H9 (cell line): ENCODE measurements at regions not wholly inside any gene's neighbourhood (a gene's known extent, or its start where the extent isn't known, plus 50 kb on each side); places are given as distances from the start of the nearest gene placed in this dataset.

Experiments used
- DNase-seq: peaks from one replicate; pipeline ENCODE4 v3.0.0-alpha.2; 2017
- H2AFZ ChIP-seq: one replicate; pipeline ENCODE4 v1.6.1; 2013; ENCODE audit warnings: mild to moderate bottlenecking, low read length, control low read depth, moderate library complexity
- H2AK5ac ChIP-seq: 2 replicates; pipeline ENCODE4 v1.6.1; 2013; ENCODE audit warnings: low read length, control low read depth, mixed read lengths; ENCODE audit not compliant: insufficient read length
- H2BK120ac ChIP-seq: one replicate; pipeline ENCODE4 v1.6.1; 2013; ENCODE audit warnings: low read depth, mild to moderate bottlenecking, low read length, control low read depth, inconsistent platforms; ENCODE audit not compliant: poor library complexity, severe bottlenecking
- H2BK12ac ChIP-seq: 2 replicates; pipeline ENCODE4 v1.6.1; 2013; ENCODE audit warnings: low read length, control low read depth, mixed read lengths, low read depth; ENCODE audit not compliant: insufficient read length
- H2BK15ac ChIP-seq: 2 replicates; pipeline ENCODE4 v1.6.1; 2013; ENCODE audit warnings: low read depth, low read length, control low read depth
- H2BK20ac ChIP-seq: one replicate; pipeline ENCODE4 v1.6.1; 2013; ENCODE audit warnings: low read depth, mild to moderate bottlenecking, low read length, control low read depth, inconsistent platforms; ENCODE audit not compliant: poor library complexity, severe bottlenecking
- H2BK5ac ChIP-seq: 2 replicates; pipeline ENCODE4 v1.6.1; 2013; ENCODE audit warnings: low read length, control low read depth, mixed read lengths; ENCODE audit not compliant: insufficient read length
- H3K14ac ChIP-seq: 2 replicates; pipeline ENCODE4 v1.6.1; 2013; ENCODE audit warnings: low read length, control low read depth; ENCODE audit not compliant: insufficient read depth
- H3K18ac ChIP-seq: 2 replicates; pipeline ENCODE4 v1.6.1; 2013; ENCODE audit warnings: low read depth, mild to moderate bottlenecking, mixed read lengths, low read length, control low read depth; ENCODE audit not compliant: insufficient read length
- H3K23ac ChIP-seq: 2 replicates; pipeline ENCODE4 v1.6.1; 2013; ENCODE audit warnings: low read length, control low read depth, mixed read lengths, low read depth; ENCODE audit not compliant: insufficient read length
- H3K23me2 ChIP-seq: 2 replicates; pipeline ENCODE4 v1.6.1; 2013; ENCODE audit warnings: low read depth, mild to moderate bottlenecking, mixed read lengths, low read length, control low read depth; ENCODE audit not compliant: insufficient read length, poor library complexity, severe bottlenecking
- H3K27ac ChIP-seq: 2 replicates; pipeline ENCODE4 v1.5.1; 2013; ENCODE audit warnings: low read length, control low read depth, mixed read lengths, low read depth; ENCODE audit not compliant: insufficient read length
- H3K27me3 ChIP-seq: 2 replicates; pipeline ENCODE4 v1.6.1; 2013; ENCODE audit warnings: low read length, control low read depth, inconsistent platforms; ENCODE audit not compliant: insufficient read depth
- H3K4ac ChIP-seq: 2 replicates; pipeline ENCODE4 v1.6.1; 2013; ENCODE audit warnings: low read depth, mild to moderate bottlenecking, control low read depth, inconsistent platforms, low read length, moderate library complexity
- H3K4me1 ChIP-seq: 2 replicates; pipeline ENCODE4 v1.6.1; 2013; ENCODE audit warnings: low read length, control low read depth, inconsistent platforms; ENCODE audit not compliant: insufficient read depth
- H3K4me2 ChIP-seq: 2 replicates; pipeline ENCODE4 v1.6.1; 2013; ENCODE audit warnings: low read length, control low read depth, mixed read lengths; ENCODE audit not compliant: insufficient read length, insufficient read depth
- H3K56ac ChIP-seq: 2 replicates; pipeline ENCODE4 v1.6.1; 2013; ENCODE audit warnings: low read depth, mild to moderate bottlenecking, mixed read lengths, low read length, control low read depth; ENCODE audit not compliant: insufficient read length
- H3K79me1 ChIP-seq: 2 replicates; pipeline ENCODE4 v1.6.1; 2013; ENCODE audit warnings: low read depth, mild to moderate bottlenecking, moderate library complexity, low read length, control low read depth, inconsistent platforms; ENCODE audit not compliant: insufficient read depth, poor library complexity, severe bottlenecking
- H3K79me2 ChIP-seq: 2 replicates; pipeline ENCODE4 v1.6.1; 2013; ENCODE audit warnings: low read length, control low read depth, inconsistent platforms; ENCODE audit not compliant: insufficient read depth
- H3K9ac ChIP-seq: 2 replicates; pipeline ENCODE4 v1.6.1; 2013; ENCODE audit warnings: low read length, control low read depth, mixed read lengths; ENCODE audit not compliant: insufficient read length; ENCODE audit errors: extremely low read depth
- H3K9me3 ChIP-seq: one replicate; pipeline ENCODE4 v1.6.1; 2013; ENCODE audit warnings: low read depth, low read length, inconsistent platforms; ENCODE audit not compliant: control insufficient read depth
- H3T11ph ChIP-seq: one replicate; pipeline ENCODE4 v1.6.1; 2013; ENCODE audit warnings: mild to moderate bottlenecking, low read length, control low read depth, inconsistent platforms
- H4K20me1 ChIP-seq: one replicate; pipeline ENCODE4 v1.6.1; 2013; ENCODE audit not compliant: control insufficient read depth, insufficient read length, insufficient read depth
- H4K5ac ChIP-seq: 2 replicates; pipeline ENCODE4 v1.6.1; 2013; ENCODE audit warnings: low read depth, mild to moderate bottlenecking, mixed read lengths, low read length, control low read depth; ENCODE audit not compliant: insufficient read length
- H4K8ac ChIP-seq: replicated peaks from 2 replicates; pipeline ENCODE4 v1.6.1; 2013; ENCODE audit warnings: low read length, control low read depth, mixed read lengths, low read depth; ENCODE audit not compliant: insufficient read length
- H4K91ac ChIP-seq: 2 replicates; pipeline ENCODE4 v1.6.1; 2013; ENCODE audit warnings: low read depth, mild to moderate bottlenecking, moderate library complexity, mixed read lengths, low read length, control low read depth; ENCODE audit not compliant: insufficient read length
- H3K27ac Mint-ChIP-seq, 3 experiments: 2 replicates in 2 of 3; 3 replicates in 1 of 3; pipeline ENCODE4 v1.8.0; 2020 to 2021; ENCODE audit warnings: mixed read lengths in 3 of 3, mild to moderate bottlenecking in 1 of 3, moderate library complexity in 1 of 3
- H3K27me3 Mint-ChIP-seq: 2 replicates; pipeline ENCODE4 v1.8.0; 2021; ENCODE audit warnings: low read depth, mild to moderate bottlenecking, moderate library complexity, mixed read lengths
- H3K36me3 Mint-ChIP-seq, 3 experiments: 2 replicates in 2 of 3; 3 replicates in 1 of 3; pipeline ENCODE4 v1.8.0; 2020 to 2021; ENCODE audit warnings: low read depth in 3 of 3, mixed read lengths in 3 of 3; ENCODE audit not compliant: insufficient read depth in 1 of 3
- H3K4me1 Mint-ChIP-seq, 2 experiments: 2 replicates each; pipeline ENCODE4 v1.8.0; 2020; ENCODE audit warnings: mixed read lengths in 2 of 2
- H3K4me3 Mint-ChIP-seq, 2 experiments: 2 replicates in 1 of 2; 3 replicates in 1 of 2; pipeline ENCODE4 v1.8.0; 2020 to 2021; ENCODE audit warnings: mild to moderate bottlenecking in 2 of 2, mixed read lengths in 2 of 2, moderate library complexity in 1 of 2
- H3K9me3 Mint-ChIP-seq, 2 experiments: 2 replicates in 1 of 2; 3 replicates in 1 of 2; pipeline ENCODE4 v1.8.0; 2020; ENCODE audit warnings: mild to moderate bottlenecking in 2 of 2, mixed read lengths in 2 of 2, moderate library complexity in 1 of 2
- WGBS: extraction: QIAGEN DNeasy Blood & Tissue Kit; methylation state at CpG from one replicate; pipeline ENCODE4 v1.1.7; 2013; ENCODE audit warnings: missing lambda C conversion rate, low lambda C conversion rate, mixed read lengths; ENCODE audit not compliant: insufficient read length; ENCODE audit errors: extremely low coverage; 5-methylcytosine and 5-hydroxymethylcytosine counted together
- TF ChIP-seq, protein P1 (sequence below): fragments of 200-600 bp; sonication (generic); conservative IDR thresholded peaks from 3 replicates; pipeline ENCODE4 v1.8.0; 2021; ENCODE audit warnings: antibody characterized with exemption, mild to moderate bottlenecking

- Histone ChIP-seq H2BK20ac (no peak overlapping the region), H3T11ph (no peak overlapping the region), H2BK120ac (no peak overlapping the region), H3K23ac (no peak overlapping the region), H4K5ac (no peak overlapping the region), H3K4ac (no peak overlapping the region), H3K56ac (no peak overlapping the region), H3K23me2 (no peaks in the 10 kb centered on the region), H3K27ac (no peak overlapping the region), H3K27me3 (no peaks in the 10 kb centered on the region), H3K79me2 (no peaks in the 10 kb centered on the region), H4K8ac (no peak overlapping the region), H2BK15ac (no peak overlapping the region), H3K4me2 (peak overlapping the region; percentile 61), H3K9me3 (no peaks in the 10 kb centered on the region), H3K18ac (no peak overlapping the region), H2AK5ac (no peak overlapping the region), H3K14ac (no peak overlapping the region), H2BK5ac (no peak overlapping the region), H3K79me1 (no peaks in the 10 kb centered on the region), H4K20me1 (no peaks in the 10 kb centered on the region), H3K9ac (no peak overlapping the region), H3K4me1 (no peaks in the 10 kb centered on the region; the same call in 1 of the 2 replicates), H4K91ac (no peak overlapping the region), H2BK12ac (no peak overlapping the region), H2AFZ (no peak overlapping the region)
- peak; percentile 94 for DNase-seq
- Mint-ChIP-seq H3K36me3 (no peaks in the 10 kb centered on the region), H3K27ac (no peak overlapping the region; a peak in 1 of 7 replicates), H3K4me3 (peak overlapping the region; percentile 48 to 51; a peak in 4 of 5 replicates), H3K4me1 (peaks cover 14 to 18% of the 10 kb centered on the region in 2 experiments), H3K27me3 (peaks cover 9% of the 10 kb centered on the region), H3K9me3 (no peaks in the 10 kb centered on the region)
- TF ChIP-seq, protein P1, sequence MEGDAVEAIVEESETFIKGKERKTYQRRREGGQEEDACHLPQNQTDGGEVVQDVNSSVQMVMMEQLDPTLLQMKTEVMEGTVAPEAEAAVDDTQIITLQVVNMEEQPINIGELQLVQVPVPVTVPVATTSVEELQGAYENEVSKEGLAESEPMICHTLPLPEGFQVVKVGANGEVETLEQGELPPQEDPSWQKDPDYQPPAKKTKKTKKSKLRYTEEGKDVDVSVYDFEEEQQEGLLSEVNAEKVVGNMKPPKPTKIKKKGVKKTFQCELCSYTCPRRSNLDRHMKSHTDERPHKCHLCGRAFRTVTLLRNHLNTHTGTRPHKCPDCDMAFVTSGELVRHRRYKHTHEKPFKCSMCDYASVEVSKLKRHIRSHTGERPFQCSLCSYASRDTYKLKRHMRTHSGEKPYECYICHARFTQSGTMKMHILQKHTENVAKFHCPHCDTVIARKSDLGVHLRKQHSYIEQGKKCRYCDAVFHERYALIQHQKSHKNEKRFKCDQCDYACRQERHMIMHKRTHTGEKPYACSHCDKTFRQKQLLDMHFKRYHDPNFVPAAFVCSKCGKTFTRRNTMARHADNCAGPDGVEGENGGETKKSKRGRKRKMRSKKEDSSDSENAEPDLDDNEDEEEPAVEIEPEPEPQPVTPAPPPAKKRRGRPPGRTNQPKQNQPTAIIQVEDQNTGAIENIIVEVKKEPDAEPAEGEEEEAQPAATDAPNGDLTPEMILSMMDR, result no peak
- no CpG with 5 or more reads among the region's 17 CpGs for WGBS
Observed at GRCh38 chr11:112881461-112881860, 79.8 kb upstream of the NCAM1 start.
